ENCODE measurements at regions not wholly inside any gene's neighbourhood (a gene's known extent, or its start where the extent isn't known, plus 50 kb on each side); places are given as distances from the start of the nearest gene placed in this dataset.

- DNase-seq: no peak
- no peak overlapping the region for H3K27ac Mint-ChIP-seq
- H3K4me3 Mint-ChIP-seq: no peak overlapping the region
- H3K27me3 Mint-ChIP-seq: no peaks in the 10 kb centered on the region
- H3K9me3 Mint-ChIP-seq (ENCODE audit: low read depth): peaks cover under 1% of the 10 kb centered on the region
- H3K36me3 Mint-ChIP-seq: no peaks in the 10 kb centered on the region
- ATAC-seq: no peak
- no peaks in the 10 kb centered on the region for H3K4me1 Mint-ChIP-seq
- CTCF ChIA-PET: no interaction called here
These were observed 52.3 kb downstream of the HDGFL1 start for GRCh38 chr6:22621701-22622100.

GRCh38 chr6:22622351-22622750 lies 53.0 kb downstream of the HDGFL1 start:
- Mint-ChIP-seq H3K4me3 (no peak overlapping the region), H3K27me3 (no peaks in the 10 kb centered on the region), H3K27ac (no peak overlapping the region), H3K4me1 (no peaks in the 10 kb centered on the region), H3K36me3 (no peaks in the 10 kb centered on the region), H3K9me3 (ENCODE audit: low read depth) (peaks cover 4% of the 10 kb centered on the region)
- DNase-seq (no peak), ATAC-seq (no peak)
- CTCF ChIA-PET: no interaction called here

GRCh38 chr6:22622813-22623212 lies 53.4 kb downstream of the HDGFL1 start:
- no peaks in the 10 kb centered on the region for H3K27me3 Mint-ChIP-seq
- peaks cover 4% of the 10 kb centered on the region for H3K9me3 Mint-ChIP-seq (ENCODE audit: low read depth)
- no peaks in the 10 kb centered on the region for H3K4me1 Mint-ChIP-seq
- DNase-seq: no peak
- no peaks in the 10 kb centered on the region for H3K36me3 Mint-ChIP-seq
- CTCF ChIA-PET: no interaction called here
- H3K4me3 Mint-ChIP-seq: no peak overlapping the region
- ATAC-seq: no peak
- H3K27ac Mint-ChIP-seq: no peak overlapping the region

GRCh38 chr6:22627644-22628043 lies 58.3 kb downstream of the HDGFL1 start:
- Mint-ChIP-seq H3K27ac (no peak overlapping the region), H3K36me3 (no peaks in the 10 kb centered on the region), H3K9me3 (ENCODE audit: low read depth) (peaks cover 13% of the 10 kb centered on the region), H3K4me3 (no peak overlapping the region), H3K4me1 (no peaks in the 10 kb centered on the region), H3K27me3 (no peaks in the 10 kb centered on the region)
- DNase-seq: no peak
- CTCF ChIA-PET: no interaction called here
- ATAC-seq: no peak

GRCh38 chr6:22631091-22631490 lies 61.7 kb downstream of the HDGFL1 start:
- CTCF ChIA-PET: interaction anchor here (0.6 kb wide), 1 partner anchor 1643 kb away, joined by 5 read pairs; no protein-coding TSS in a partner anchor
- DNase-seq (no peak), ATAC-seq (no peak)
- Mint-ChIP-seq H3K27me3 (no peaks in the 10 kb centered on the region), H3K36me3 (no peaks in the 10 kb centered on the region), H3K9me3 (ENCODE audit: low read depth) (peaks cover 13% of the 10 kb centered on the region), H3K4me1 (no peaks in the 10 kb centered on the region), H3K27ac (no peak overlapping the region), H3K4me3 (no peak overlapping the region)

GRCh38 chr6:22632581-22633145 lies 63.3 kb downstream of the HDGFL1 start:
- H3K27ac Mint-ChIP-seq: no peak overlapping the region
- H3K36me3 Mint-ChIP-seq: no peaks in the 10 kb centered on the region
- ATAC-seq (no peak), DNase-seq (no peak)
- CTCF ChIA-PET: no interaction called here
- H3K27me3 Mint-ChIP-seq: no peaks in the 10 kb centered on the region
- peaks cover 9% of the 10 kb centered on the region for H3K9me3 Mint-ChIP-seq (ENCODE audit: low read depth)
- no peak overlapping the region for H3K4me3 Mint-ChIP-seq
- H3K4me1 Mint-ChIP-seq: no peaks in the 10 kb centered on the region

GRCh38 chr6:22636452-22636851 lies 67.1 kb downstream of the HDGFL1 start:
- DNase-seq (no peak), ATAC-seq (no peak)
- CTCF ChIA-PET: no interaction called here
- Mint-ChIP-seq H3K4me3 (no peak overlapping the region), H3K27me3 (no peaks in the 10 kb centered on the region), H3K36me3 (no peaks in the 10 kb centered on the region), H3K27ac (no peak overlapping the region), H3K9me3 (ENCODE audit: low read depth) (no peaks in the 10 kb centered on the region), H3K4me1 (no peaks in the 10 kb centered on the region)

GRCh38 chr6:22637782-22638181 lies 68.4 kb downstream of the HDGFL1 start:
- H3K27me3 Mint-ChIP-seq: no peaks in the 10 kb centered on the region
- H3K36me3 Mint-ChIP-seq: no peaks in the 10 kb centered on the region
- H3K4me3 Mint-ChIP-seq: no peak overlapping the region
- H3K9me3 Mint-ChIP-seq (ENCODE audit: low read depth): no peaks in the 10 kb centered on the region
- CTCF ChIA-PET: no interaction called here
- no peaks in the 10 kb centered on the region for H3K4me1 Mint-ChIP-seq
- no peak for ATAC-seq
- no peak overlapping the region for H3K27ac Mint-ChIP-seq
- DNase-seq: no peak

GRCh38 chr6:22638320-22638719 lies 69.0 kb downstream of the HDGFL1 start:
- H3K27ac Mint-ChIP-seq: no peak overlapping the region
- H3K27me3 Mint-ChIP-seq: no peaks in the 10 kb centered on the region
- H3K4me1 Mint-ChIP-seq: no peaks in the 10 kb centered on the region
- H3K9me3 Mint-ChIP-seq (ENCODE audit: low read depth): no peaks in the 10 kb centered on the region
- DNase-seq: no peak
- CTCF ChIA-PET: no interaction called here
- ATAC-seq: no peak
- no peak overlapping the region for H3K4me3 Mint-ChIP-seq
- H3K36me3 Mint-ChIP-seq: no peaks in the 10 kb centered on the region

GRCh38 chr6:22642254-22642653 lies 72.9 kb downstream of the HDGFL1 start:
- no peaks in the 10 kb centered on the region for H3K36me3 Mint-ChIP-seq
- no peak for DNase-seq
- H3K4me3 Mint-ChIP-seq: no peak overlapping the region
- H3K27ac Mint-ChIP-seq: no peak overlapping the region
- H3K27me3 Mint-ChIP-seq: no peaks in the 10 kb centered on the region
- no peak for ATAC-seq
- H3K9me3 Mint-ChIP-seq (ENCODE audit: low read depth): peaks cover 3% of the 10 kb centered on the region
- H3K4me1 Mint-ChIP-seq: no peaks in the 10 kb centered on the region
- CTCF ChIA-PET: no interaction called here

- no peaks in the 10 kb centered on the region for H3K4me1 Mint-ChIP-seq
- ATAC-seq (no peak), DNase-seq (no peak)
- H3K27me3 Mint-ChIP-seq: no peaks in the 10 kb centered on the region
- H3K27ac Mint-ChIP-seq: no peak overlapping the region
- H3K36me3 Mint-ChIP-seq: no peaks in the 10 kb centered on the region
- no peak overlapping the region for H3K4me3 Mint-ChIP-seq
- H3K9me3 Mint-ChIP-seq (ENCODE audit: low read depth): peaks cover 3% of the 10 kb centered on the region
- CTCF ChIA-PET: no interaction called here
These were observed 74.4 kb downstream of the HDGFL1 start for GRCh38 chr6:22643780-22644179.

GRCh38 chr6:22647719-22648118 lies 78.4 kb downstream of the HDGFL1 start:
- Mint-ChIP-seq H3K4me3 (no peak overlapping the region), H3K4me1 (no peaks in the 10 kb centered on the region), H3K27me3 (no peaks in the 10 kb centered on the region), H3K36me3 (no peaks in the 10 kb centered on the region), H3K27ac (no peak overlapping the region), H3K9me3 (ENCODE audit: low read depth) (peaks cover 3% of the 10 kb centered on the region)
- CTCF ChIA-PET: no interaction called here
- ATAC-seq: no peak
- DNase-seq: no peak

GRCh38 chr6:22651731-22652130 lies 82.4 kb downstream of the HDGFL1 start:
- H3K9me3 Mint-ChIP-seq (ENCODE audit: low read depth): no peaks in the 10 kb centered on the region
- CTCF ChIA-PET: no interaction called here
- no peak overlapping the region for H3K4me3 Mint-ChIP-seq
- ATAC-seq (no peak), DNase-seq (no peak)
- H3K27me3 Mint-ChIP-seq: no peaks in the 10 kb centered on the region
- H3K27ac Mint-ChIP-seq: no peak overlapping the region
- no peaks in the 10 kb centered on the region for H3K4me1 Mint-ChIP-seq
- H3K36me3 Mint-ChIP-seq: no peaks in the 10 kb centered on the region

- Mint-ChIP-seq H3K9me3 (ENCODE audit: low read depth) (no peaks in the 10 kb centered on the region), H3K27me3 (no peaks in the 10 kb centered on the region), H3K4me3 (no peak overlapping the region), H3K4me1 (no peaks in the 10 kb centered on the region), H3K36me3 (no peaks in the 10 kb centered on the region), H3K27ac (no peak overlapping the region)
- no peak for ATAC-seq
- no peak for DNase-seq
- CTCF ChIA-PET: no interaction called here
These were observed 84.7 kb downstream of the HDGFL1 start for GRCh38 chr6:22653980-22654610.

All from activated CD8-positive, alpha-beta memory T cell treated with anti-CD3 and anti-CD28 coated beads, Interleukin-2, amount 10 ng/mL, durations not matched to agents 7 days and 5 days (primary cell).